K562 (cell line): ENCODE measurements at regions not wholly inside any gene's neighbourhood (a gene's known extent, or its start where the extent isn't known, plus 50 kb on each side); places are given as distances from the start of the nearest gene placed in this dataset.
A peak's percentile ranks its signal among the peaks of the same experiment; 100 is the strongest.

Experiments
- ATAC-seq: fragments of 200-7000 bp; cut with Tn5 transposase; 3 replicates; pipeline ENCODE4 v1.9.1; 2020; ENCODE audit warnings: moderate library complexity
- BruUV-seq: library from RNA; stranded (reverse); fragments of 400-500 nt; replicated peaks from 2 replicates; lab custom pipeline; 2021; lab: Mats Ljungman, UMichigan
- CTCF ChIA-PET: fragments of 300-600 bp; formaldehyde crosslinking; extraction: SDS; loops from one replicate; lab custom pipeline; 2021; ENCODE audit warnings: low intra/inter-chr PET ratio; lab: Yijun Ruan, JAX
- POLR2A ChIA-PET: fragments of 300-600, 350-650 bp; sonication (Branson Sonifier 250); formaldehyde crosslinking; extraction: SDS; loops from one replicate; lab custom pipeline; 2021; ENCODE audit warnings: antibody characterized with exemption, inconsistent platforms; lab: Yijun Ruan, JAX
- DNase-seq, 4 experiments: peaks; one replicate each; pipeline versions ENCODE4 v3.0.0 to v3.0.0-alpha.2; 2011 to 2018; ENCODE audit warnings: low spot score in 3 of 4, mixed read lengths in 3 of 4; ENCODE audit errors: extremely low read depth in 1 of 4
- FAIRE-seq: peaks from 2 replicates; lab custom pipeline; 2011; peaks lifted over from hg19 to GRCh38; lab: Jason Lieb, UNC
- H2AFZ ChIP-seq: 2 replicates; pipeline ENCODE4 v1.6.0; 2011; ENCODE audit warnings: low read depth, low read length, control low read depth, inconsistent platforms
- H3K27ac ChIP-seq: fragments of 200-600 bp; 3 replicates; pipeline ENCODE4 v1.8.0; 2011; ENCODE audit warnings: low read depth, mild to moderate bottlenecking, control low read depth, inconsistent platforms, low read length, moderate library complexity, mixed read lengths; ENCODE audit errors: extremely low read depth
- H3K27me3 ChIP-seq, 2 experiments: fragments of 300-600 bp in 1 of 2; 2 replicates in 1 of 2; 3 replicates in 1 of 2; pipeline versions ENCODE4 v1.6.0 to v1.8.0; 2011; ENCODE audit warnings: inconsistent platforms in 2 of 2, low read length in 2 of 2, mild to moderate bottlenecking in 1 of 2, mixed read lengths in 1 of 2, moderate library complexity in 1 of 2; ENCODE audit not compliant: control insufficient read depth in 2 of 2, insufficient read depth in 2 of 2
- H3K36me3 ChIP-seq: fragments of 300-600 bp; 3 replicates; pipeline ENCODE4 v1.8.0; 2011; ENCODE audit warnings: mild to moderate bottlenecking, low read length, inconsistent platforms; ENCODE audit not compliant: control insufficient read depth, insufficient read depth
- H3K4me1 ChIP-seq, 2 experiments: fragments of 200-600 bp in 1 of 2; replicated peaks in 1 of 2; 2 replicates in 1 of 2; 3 replicates in 1 of 2; pipeline versions ENCODE4 v1.5.1 to v1.8.0; 2011; ENCODE audit warnings: inconsistent platforms in 2 of 2, low read length in 2 of 2, mild to moderate bottlenecking in 1 of 2, mixed read lengths in 1 of 2, moderate library complexity in 1 of 2; ENCODE audit not compliant: control insufficient read depth in 2 of 2, insufficient read depth in 2 of 2
- H3K4me2 ChIP-seq: 2 replicates; pipeline ENCODE4 v1.6.1; 2011; ENCODE audit warnings: low read length, control low read depth, inconsistent platforms, mixed read lengths; ENCODE audit not compliant: insufficient read depth
- H3K4me3 ChIP-seq: fragments of 200-600 bp; sonication (generic), shearing (Covaris generic); 2 replicates; pipeline ENCODE4 v1.5.1; 2016; ENCODE audit warnings: control low read depth, inconsistent platforms
- H3K79me2 ChIP-seq: fragments of 200-600 bp; 3 replicates; pipeline ENCODE4 v1.8.0; 2011; ENCODE audit warnings: low read length, inconsistent platforms; ENCODE audit not compliant: control insufficient read depth, insufficient read depth
- H3K9ac ChIP-seq, 2 experiments: 2 replicates each; pipeline versions ENCODE4 v1.6.0 to v1.6.1; 2011; ENCODE audit warnings: low read depth in 2 of 2, low read length in 2 of 2, control low read depth in 1 of 2, inconsistent platforms in 1 of 2, mild to moderate bottlenecking in 1 of 2, mixed read lengths in 1 of 2; ENCODE audit not compliant: insufficient read depth in 1 of 2
- H3K9me1 ChIP-seq: one replicate; pipeline ENCODE4 v1.6.0; 2011; ENCODE audit warnings: inconsistent platforms, mild to moderate bottlenecking, low read length, moderate library complexity; ENCODE audit not compliant: control insufficient read depth, insufficient read depth
- H3K9me3 ChIP-seq: replicated peaks from 2 replicates; pipeline ENCODE4 v1.5.1; 2011; ENCODE audit warnings: low read depth, low read length, inconsistent platforms; ENCODE audit not compliant: control insufficient read depth, insufficient read depth
- H4K20me1 ChIP-seq: replicated peaks from 2 replicates; pipeline ENCODE4 v1.6.1; 2011; ENCODE audit warnings: low read length, inconsistent platforms, mixed read lengths; ENCODE audit not compliant: control insufficient read depth, insufficient read depth
- HNRNPK ChIP-seq: fragments of 200-400 bp; formaldehyde crosslinking; IDR thresholded peaks from one replicate; pipeline ENCODE4 v1.6.1; 2018; ENCODE audit warnings: mild to moderate bottlenecking, low read depth, low read length; ENCODE audit not compliant: poor library complexity, severe bottlenecking
- MYNN ChIP-seq, 2 experiments: sonication (generic); formaldehyde crosslinking in 1 of 2; IDR thresholded peaks; 2 replicates each; pipeline versions ENCODE4 v1.5.0 to v1.6.1; 2016 to 2020; ENCODE audit warnings: antibody characterized with exemption in 1 of 2, missing genetic modification reagents in 1 of 2
- NCOA4 ChIP-seq: fragments of 450-650 bp; IDR thresholded peaks from 2 replicates; pipeline ENCODE4 v1.6.1; 2018; ENCODE audit warnings: mild to moderate bottlenecking; ENCODE audit not compliant: partially characterized antibody
- REST ChIP-seq, 2 experiments: fragments of 450-650 bp; formaldehyde crosslinking in 1 of 2; IDR thresholded peaks; 2 replicates each; pipeline versions ENCODE4 v1.4.0 to v1.6.1; 2014 to 2020; ENCODE audit warnings: mild to moderate bottlenecking in 2 of 2, borderline replicate concordance in 1 of 2, low read depth in 1 of 2
- WGBS: fragments of 100-300 bp; shearing (Covaris generic); methylation state at CpG from one replicate; pipeline ENCODE4 v1.1.6; 2016; ENCODE audit warnings: low coverage, mixed read lengths; ENCODE audit not compliant: insufficient coverage; ENCODE audit errors: missing lambda C conversion rate; 5-methylcytosine and 5-hydroxymethylcytosine counted together
- in situ Hi-C: fragments of 300-500 bp; cut with MboI; formaldehyde crosslinking; loops from 4 replicates; pipeline ENCODE4 v1.15.0; 2018; ENCODE audit warnings: inconsistent platforms, mixed read lengths
- intact Hi-C: fragments of 100-400 bp; cut with micrococcal nuclease; formaldehyde crosslinking; loops from 2 replicates; pipeline ENCODE4 v1.14.2; 2022

GRCh38 chr2:21812766-21813165 is 689.0 kb downstream of the TDRD15 start:
- no peak for ATAC-seq

More at GRCh38 chr2:21812766-21813165, 689.0 kb downstream of the TDRD15 start:
- Histone ChIP-seq H3K4me1 (no peaks in the 10 kb centered on the region), H3K4me2 (no peak overlapping the region), H3K9me3 (no peaks in the 10 kb centered on the region), H3K27ac (no peak overlapping the region), H3K79me2 (no peaks in the 10 kb centered on the region), H4K20me1 (no peaks in the 10 kb centered on the region), H2AFZ (no peak overlapping the region), H3K27me3 (no peaks in the 10 kb centered on the region), H3K9ac (no peak overlapping the region), H3K36me3 (no peaks in the 10 kb centered on the region), H3K9me1 (no peaks in the 10 kb centered on the region), H3K4me3 (no peak overlapping the region)
- ChIA-PET POLR2A (no interaction called here), CTCF (no interaction called here)
- 0% methylated on average over 1 of the region's 1 CpG for WGBS
- DNase-seq = no peak
- in situ Hi-C loops = no loop called here
- BruUV-seq = no TSS peak
- FAIRE-seq = no peak
- intact Hi-C loops = no loop called here
- no peak for TF ChIP-seq MYNN (IDR thresholded peaks at IDR 0.05)
- TF ChIP-seq MYNN (CRISPR knock-in tag; IDR thresholded peaks at IDR 0.05) = no peak
- 0 out of 2 replicates have a peak, but pooled peaks have one; percentile 21 for TF ChIP-seq REST (IDR thresholded peaks at IDR 0.05; ENCODE audit: borderline replicate concordance)
- TF ChIP-seq REST (CRISPR knock-in tag; IDR thresholded peaks at IDR 0.05; ENCODE audit: low read depth) = no peak
- TF ChIP-seq NCOA4 = no peak
- TF ChIP-seq HNRNPK = no peak
